Ishikawa (cell line): ENCODE measurements at regions not wholly inside any gene's neighbourhood (a gene's known extent, or its start where the extent isn't known, plus 50 kb on each side); places are given as distances from the start of the nearest gene placed in this dataset.

ENCODE experiments used
- CEBPB ChIP-seq: IDR thresholded peaks from 2 replicates; pipeline ENCODE4 v1.6.1; 2012
- CREB1 ChIP-seq: IDR thresholded peaks from 2 replicates; pipeline ENCODE4 v1.6.1; 2012; ENCODE audit warnings: low read depth
- EGR1 ChIP-seq: IDR thresholded peaks from 2 replicates; pipeline ENCODE4 v1.6.1; 2012
- EP300 ChIP-seq: IDR thresholded peaks from 2 replicates; pipeline ENCODE4 v1.6.1; 2012; ENCODE audit warnings: borderline replicate concordance
- FOXM1 ChIP-seq: IDR thresholded peaks from 2 replicates; pipeline ENCODE4 v1.6.1; 2012; ENCODE audit warnings: low read depth, borderline replicate concordance
- MAX ChIP-seq: IDR thresholded peaks from 2 replicates; pipeline ENCODE4 v1.6.1; 2012
- NFIC ChIP-seq: IDR thresholded peaks from 2 replicates; pipeline ENCODE4 v1.6.1; 2012
- RAD21 ChIP-seq: IDR thresholded peaks from 2 replicates; pipeline ENCODE4 v1.6.1; 2012; ENCODE audit warnings: low read depth
- REST ChIP-seq: IDR thresholded peaks from 2 replicates; pipeline ENCODE4 v1.6.1; 2012; ENCODE audit warnings: low read depth, mild to moderate bottlenecking
- TAF1 ChIP-seq: IDR thresholded peaks from 2 replicates; pipeline ENCODE4 v1.6.1; 2012; ENCODE audit warnings: low read depth, mild to moderate bottlenecking
- TCF12 ChIP-seq: IDR thresholded peaks from 2 replicates; pipeline ENCODE4 v1.6.1; 2012; ENCODE audit warnings: low read depth
- TEAD4 ChIP-seq: IDR thresholded peaks from 2 replicates; pipeline ENCODE4 v1.6.1; 2012
- USF1 ChIP-seq: IDR thresholded peaks from 2 replicates; pipeline ENCODE4 v1.6.1; 2012
- YY1 ChIP-seq: IDR thresholded peaks from 2 replicates; pipeline ENCODE4 v1.6.1; 2012; ENCODE audit warnings: low read depth
- ZBTB7A ChIP-seq: IDR thresholded peaks from 2 replicates; pipeline ENCODE4 v1.6.1; 2012; ENCODE audit warnings: low read depth

GRCh38 chr22:49021131-49021925 lies 806.3 kb downstream of the BRD1 start:
- TF ChIP-seq FOXM1 (no peak), ZBTB7A (no peak), USF1 (no peak), RAD21 (no peak), EGR1 (no peak), TEAD4 (no peak), REST (no peak), EP300 (no peak), MAX (no peak), TAF1 (no peak), NFIC (no peak), CEBPB (no peak), TCF12 (no peak), CREB1 (no peak), YY1 (no peak)

GRCh38 chr22:49019737-49020713 lies 807.6 kb downstream of the BRD1 start:
- TF ChIP-seq EP300 (no peak), CREB1 (no peak), CEBPB (no peak), NFIC (no peak), REST (no peak), YY1 (no peak), TAF1 (no peak), TCF12 (no peak), RAD21 (no peak)

- no peak for TF ChIP-seq YY1
These were observed 809.1 kb downstream of the BRD1 start for GRCh38 chr22:49018601-49019000.

- TF ChIP-seq NFIC = no peak
- TF ChIP-seq FOXM1 = no peak
- no peak for TF ChIP-seq ZBTB7A
- no peak for TF ChIP-seq USF1
- TF ChIP-seq CEBPB = no peak
- no peak for TF ChIP-seq EGR1
- no peak for TF ChIP-seq RAD21
- no peak for TF ChIP-seq EP300
- TF ChIP-seq TAF1 = no peak
- TF ChIP-seq TEAD4 = no peak
- TF ChIP-seq YY1 = no peak
- no peak for TF ChIP-seq TCF12
- TF ChIP-seq MAX = no peak
- TF ChIP-seq CREB1 = no peak
- TF ChIP-seq REST = no peak
These were observed 810.0 kb downstream of the BRD1 start for GRCh38 chr22:49017482-49018329.
